Prostate gland (tissue), 2 donors: ENCODE measurements at regions not wholly inside any gene's neighbourhood (a gene's known extent, or its start where the extent isn't known, plus 50 kb on each side); places are given as distances from the start of the nearest gene placed in this dataset.

Experiments used
- DNase-seq: peaks from one replicate; pipeline ENCODE4 v3.0.0-alpha.2; 2019; ENCODE audit warnings: low spot score
- H3K27ac ChIP-seq, 2 donors: fragments of 200-600 bp; sonication (generic); 2 replicates each; pipeline ENCODE4 v1.5.1; 2017 to 2019
- H3K27me3 ChIP-seq: fragments of 200-600 bp; sonication (generic); replicated peaks from 2 replicates; pipeline ENCODE4 v1.5.1; 2019; ENCODE audit not compliant: insufficient read depth
- H3K36me3 ChIP-seq, 2 donors: fragments of 200-600 bp; sonication (generic); 1 replicate in 1 of 2; 2 replicates in 1 of 2; pipeline versions ENCODE4 v1.5.1 to v1.8.1; 2017 to 2019
- H3K4me1 ChIP-seq: fragments of 200-600 bp; sonication (generic); replicated peaks from 2 replicates; pipeline ENCODE4 v1.5.1; 2019
- H3K4me3 ChIP-seq, 2 donors: fragments of 200-600 bp; sonication (generic); 2 replicates each; pipeline ENCODE4 v1.5.1; 2017 to 2019
- H3K9me3 ChIP-seq: fragments of 200-600 bp; sonication (generic); 2 replicates; pipeline ENCODE4 v1.5.1; 2017
- CTCF ChIP-seq, 4 experiments: fragments of 200-600 bp in 2 of 4; fragments of 450-650 bp in 2 of 4; sonication (generic) in 2 of 4; IDR thresholded peaks; 1 replicate in 3 of 4; 2 replicates in 1 of 4; pipeline ENCODE4 v1.5.1; 2016 to 2019; ENCODE audit warnings: antibody characterized with exemption in 4 of 4, mild to moderate bottlenecking in 2 of 4, moderate library complexity in 2 of 4
- POLR2A ChIP-seq: fragments of 450-650 bp; IDR thresholded peaks from one replicate; pipeline ENCODE4 v1.6.1; 2016; ENCODE audit warnings: antibody characterized with exemption, mild to moderate bottlenecking
- POLR2AphosphoS5 ChIP-seq: sonication (generic); formaldehyde crosslinking; IDR thresholded peaks from one replicate; pipeline ENCODE4 v1.6.1; 2017; ENCODE audit warnings: antibody characterized with exemption
- WGBS: methylation state at CpG from one replicate; pipeline ENCODE4 v1.1.5; 2018; 5-methylcytosine and 5-hydroxymethylcytosine counted together
- intact Hi-C: fragments of 100-400 bp; cut with DNase I; formaldehyde crosslinking; loops from one replicate; pipeline ENCODE4 v1.14.2; 2022

DNA sequence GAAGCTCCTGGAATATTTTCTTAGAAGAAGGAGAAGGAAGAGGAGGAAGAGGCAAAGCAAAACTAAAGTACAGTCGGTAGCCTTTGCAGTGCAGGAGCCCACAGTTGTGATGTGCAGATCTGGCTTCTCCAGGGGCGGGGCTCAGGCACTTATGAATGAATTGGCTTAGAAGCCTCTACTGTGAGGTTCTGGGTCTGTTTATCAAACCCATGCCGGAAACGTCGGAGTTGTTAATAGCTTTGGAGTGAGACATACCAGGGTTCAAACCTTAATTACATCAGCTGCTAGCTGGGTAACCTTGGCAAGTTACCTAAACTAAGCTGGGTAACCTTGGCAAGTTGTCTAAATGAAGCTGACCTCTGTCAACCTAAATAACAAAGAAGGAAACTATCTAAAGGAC is 89.3 kb upstream of the PITRM1 start:
- no peak for DNase-seq
- intact Hi-C loops, result no loop called here
- TF ChIP-seq POLR2AphosphoS5, result no peak
- no peak for TF ChIP-seq POLR2A
- TF ChIP-seq CTCF (IDR thresholded peaks at IDR 0.05), result no peak
- Histone ChIP-seq H3K9me3 (no peaks in the 10 kb centered on the region), H3K27ac (no peak overlapping the region), H3K4me1 (no peaks in the 10 kb centered on the region), H3K36me3 (no peaks in the 10 kb centered on the region), H3K27me3 (no peaks in the 10 kb centered on the region), H3K4me3 (no peak overlapping the region)
- WGBS, result 78% methylated on average over 5 of the region's 5 CpGs

DNA sequence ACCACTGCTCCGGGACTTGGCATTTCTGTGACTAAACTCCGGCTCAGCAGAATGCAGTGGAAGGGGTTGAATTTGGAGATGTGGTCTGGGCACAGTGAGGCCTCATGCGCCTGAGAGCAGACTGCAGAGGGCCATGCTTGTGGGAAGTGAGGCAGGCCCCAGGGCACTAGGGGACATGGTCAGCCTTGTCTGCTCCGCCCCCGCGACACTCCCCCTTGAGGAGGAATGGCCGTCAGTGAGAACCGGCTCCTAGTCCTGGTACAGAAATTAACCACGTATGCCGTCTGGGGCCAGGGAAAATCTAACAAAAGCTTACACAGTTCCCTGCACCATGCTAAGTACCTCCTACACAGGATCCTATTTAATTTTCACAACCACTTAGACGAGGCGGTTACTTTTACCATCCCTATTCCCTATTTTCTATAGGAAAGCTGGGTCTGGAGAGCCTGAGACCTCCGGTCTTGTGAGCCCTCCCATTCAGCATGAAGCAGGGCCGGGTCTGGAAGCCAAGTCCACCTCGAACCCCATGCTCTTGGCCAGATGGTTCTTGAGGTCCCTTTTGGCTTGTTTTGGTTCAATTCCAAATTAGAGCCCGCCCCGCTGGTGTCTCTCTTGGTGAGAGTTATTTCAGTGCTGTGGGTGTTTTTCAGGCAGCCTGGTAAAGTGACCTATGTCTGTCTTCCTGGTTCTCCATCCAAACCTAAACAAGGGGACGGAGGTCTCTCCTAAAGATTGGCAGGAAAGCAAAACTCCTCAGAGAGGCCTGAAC is 87.7 kb upstream of the PITRM1 start:
- no peak overlapping the region for H3K27ac ChIP-seq
- intact Hi-C loops, result no loop called here
- DNase-seq, result no peak
- H3K4me3 ChIP-seq, result no peak overlapping the region
- no peaks in the 10 kb centered on the region for H3K36me3 ChIP-seq
- TF ChIP-seq POLR2AphosphoS5 (no peak), CTCF (IDR thresholded peaks at IDR 0.05) (no peak), POLR2A (no peak)
- no peaks in the 10 kb centered on the region for H3K27me3 ChIP-seq
- H3K9me3 ChIP-seq, result no peaks in the 10 kb centered on the region
- WGBS, result 66% methylated on average over 18 of the region's 18 CpGs
- no peaks in the 10 kb centered on the region for H3K4me1 ChIP-seq

DNA sequence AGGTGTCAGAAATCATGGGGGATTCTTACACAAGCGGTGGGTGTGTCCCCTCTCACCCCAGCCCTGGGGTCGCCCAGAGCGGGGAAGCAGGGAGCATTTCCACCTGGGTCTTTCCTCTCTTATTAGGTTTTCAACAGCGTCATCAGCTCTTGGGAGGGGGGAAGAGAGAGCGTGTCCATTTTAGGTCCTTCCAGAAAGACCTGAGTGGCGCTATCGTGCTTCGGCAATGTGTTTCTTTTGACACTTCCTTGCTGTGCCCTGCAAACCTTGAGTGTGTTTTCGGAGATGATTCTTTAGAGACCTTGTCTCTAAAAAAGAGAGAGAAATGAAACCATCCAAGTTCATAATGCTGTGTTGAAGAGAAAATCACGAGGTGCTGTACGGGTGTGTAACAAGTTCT is 86.9 kb upstream of the PITRM1 start:
- H3K9me3 ChIP-seq, result no peaks in the 10 kb centered on the region
- no peak overlapping the region for H3K27ac ChIP-seq
- WGBS, result 97% methylated on average over 11 of the region's 11 CpGs
- TF ChIP-seq POLR2AphosphoS5 (no peak), POLR2A (no peak), CTCF (IDR thresholded peaks at IDR 0.05) (no peak)
- H3K4me3 ChIP-seq, result no peak overlapping the region
- intact Hi-C loops, result loop anchor here (10.0 kb wide), 1 partner anchor 225 kb away; no protein-coding TSS in a partner anchor
- no peaks in the 10 kb centered on the region for H3K36me3 ChIP-seq
- H3K27me3 ChIP-seq, result no peaks in the 10 kb centered on the region
- no peaks in the 10 kb centered on the region for H3K4me1 ChIP-seq
- DNase-seq, result no peak

GRCh38 chr10:3258394-3258793 is 85.8 kb upstream of the PITRM1 start:
- intact Hi-C loops, result loop anchor here (10.0 kb wide), 1 partner anchor 226 kb away; no protein-coding TSS in a partner anchor
- H3K4me3 ChIP-seq, result no peak overlapping the region
- no peak for TF ChIP-seq POLR2A
- no peak for TF ChIP-seq POLR2AphosphoS5
- TF ChIP-seq CTCF (IDR thresholded peaks at IDR 0.05), result no peak
- no peaks in the 10 kb centered on the region for H3K4me1 ChIP-seq
- DNase-seq, result no peak
- no peaks in the 10 kb centered on the region for H3K9me3 ChIP-seq
- no peaks in the 10 kb centered on the region for H3K27me3 ChIP-seq
- no peak overlapping the region for H3K27ac ChIP-seq
- no peaks in the 10 kb centered on the region for H3K36me3 ChIP-seq
- 89% methylated on average over 7 of the region's 7 CpGs for WGBS

- TF ChIP-seq POLR2AphosphoS5 (no peak), CTCF (IDR thresholded peaks at IDR 0.05) (no peak), POLR2A (no peak)
- intact Hi-C loops, result loop anchor here (10.0 kb wide), 1 partner anchor 229 kb away; no protein-coding TSS in a partner anchor
- Histone ChIP-seq H3K27ac (no peak overlapping the region), H3K36me3 (no peaks in the 10 kb centered on the region), H3K9me3 (no peaks in the 10 kb centered on the region), H3K27me3 (no peaks in the 10 kb centered on the region), H3K4me3 (no peak overlapping the region), H3K4me1 (no peaks in the 10 kb centered on the region)
- WGBS, result 85% methylated on average over 4 of the region's 4 CpGs
- DNase-seq, result no peak
Measured at GRCh38 chr10:3255616-3256015, 83.0 kb upstream of the PITRM1 start.
